ENCODE measurements at regions not wholly inside any gene's neighbourhood (a gene's known extent, or its start where the extent isn't known, plus 50 kb on each side); places are given as distances from the start of the nearest gene placed in this dataset.

DNA sequence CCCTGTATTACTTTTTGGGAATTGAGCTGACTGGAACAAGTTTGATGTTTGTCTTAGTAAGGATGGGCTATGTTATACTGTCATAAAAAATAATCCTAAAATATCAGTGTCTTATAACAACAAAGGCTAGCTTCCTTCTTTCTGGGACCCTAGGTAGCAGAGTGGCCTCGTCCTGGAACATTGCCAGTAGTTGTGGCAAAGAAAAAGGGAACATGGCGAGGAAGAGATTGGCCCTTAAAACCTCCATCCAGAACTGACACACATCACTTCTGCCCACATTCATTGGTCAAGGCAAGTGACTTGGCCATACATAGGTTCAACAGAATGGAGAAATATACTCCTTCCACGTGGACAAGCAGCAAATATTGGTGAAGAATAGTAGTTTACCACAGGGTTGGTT lies 287.9 kb downstream of the PPP1R2C start:
- no peaks in the 10 kb centered on the region for H3K4me1 ChIP-seq (ENCODE audit: control insufficient read depth, insufficient read depth, low read length)
- H3K4me3 ChIP-seq (ENCODE audit: low read depth, low read length) = no peak overlapping the region
- H3K9ac ChIP-seq (ENCODE audit: low read depth, low read length) = no peak overlapping the region
- no peaks in the 10 kb centered on the region for H3K9me3 ChIP-seq (ENCODE audit: control insufficient read depth, insufficient read depth, low read length)
- no peaks in the 10 kb centered on the region for H3K36me3 ChIP-seq (ENCODE audit: control insufficient read depth, insufficient read depth, low read length)
- H3K27me3 ChIP-seq (ENCODE audit: control insufficient read depth, insufficient read depth, low read length) = no peaks in the 10 kb centered on the region
- H3K27ac ChIP-seq (ENCODE audit: low read depth, low read length) = no peak overlapping the region

DNA sequence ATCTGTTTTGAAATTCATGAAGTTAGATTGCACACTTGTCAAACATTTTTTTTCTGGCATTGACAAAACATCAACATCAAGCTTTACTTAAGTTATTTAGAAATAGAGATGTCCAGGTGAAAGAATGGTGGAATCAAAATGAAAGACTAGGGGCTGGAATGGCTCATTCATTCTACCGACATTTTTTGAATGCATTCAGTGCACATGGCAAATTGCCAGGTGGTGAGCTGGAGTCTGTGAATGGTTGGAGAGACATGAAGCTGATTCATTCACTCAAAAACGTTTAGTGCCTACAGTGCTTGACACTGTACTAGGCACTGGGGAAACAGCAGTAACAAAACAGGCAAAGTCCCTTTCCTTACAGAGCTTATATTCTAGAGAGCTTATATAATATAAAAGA lies 292.4 kb downstream of the PPP1R2C start:
- no peak overlapping the region for H3K27ac ChIP-seq (ENCODE audit: low read depth, low read length)
- no peaks in the 10 kb centered on the region for H3K36me3 ChIP-seq (ENCODE audit: control insufficient read depth, insufficient read depth, low read length)
- no peaks in the 10 kb centered on the region; the same call in 1 of the 2 replicates for H3K27me3 ChIP-seq (ENCODE audit: control insufficient read depth, insufficient read depth, low read length)
- no peaks in the 10 kb centered on the region for H3K4me1 ChIP-seq (ENCODE audit: control insufficient read depth, insufficient read depth, low read length)
- no peak overlapping the region for H3K4me3 ChIP-seq (ENCODE audit: low read depth, low read length)
- H3K9me3 ChIP-seq (ENCODE audit: control insufficient read depth, insufficient read depth, low read length) = no peaks in the 10 kb centered on the region
- no peak overlapping the region for H3K9ac ChIP-seq (ENCODE audit: low read depth, low read length)

DNA sequence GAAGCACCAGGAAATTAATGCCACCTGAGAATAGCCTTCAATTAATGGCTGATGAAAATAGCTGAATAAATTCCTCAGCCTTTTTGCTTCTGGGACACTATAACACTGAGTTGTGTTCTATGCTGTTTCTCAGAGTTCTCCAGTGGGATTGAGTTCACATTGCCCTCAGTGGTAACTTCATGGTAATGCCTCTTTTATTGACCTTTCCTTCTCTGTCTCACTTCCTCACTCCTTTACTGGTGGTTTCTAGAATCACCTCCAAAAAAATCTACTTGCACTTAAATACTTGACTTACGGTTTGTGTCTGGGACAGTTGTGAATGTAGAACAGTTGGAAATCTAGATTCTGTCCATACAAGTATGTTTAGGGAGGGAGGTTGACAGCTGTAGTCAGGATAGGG lies 293.7 kb downstream of the PPP1R2C start:
- Histone ChIP-seq H3K4me1 (ENCODE audit: control insufficient read depth, insufficient read depth, low read length) (no peaks in the 10 kb centered on the region), H3K27me3 (ENCODE audit: control insufficient read depth, insufficient read depth, low read length) (no peaks in the 10 kb centered on the region; the same call in 1 of the 2 replicates), H3K27ac (ENCODE audit: low read depth, low read length) (no peak overlapping the region)

DNA sequence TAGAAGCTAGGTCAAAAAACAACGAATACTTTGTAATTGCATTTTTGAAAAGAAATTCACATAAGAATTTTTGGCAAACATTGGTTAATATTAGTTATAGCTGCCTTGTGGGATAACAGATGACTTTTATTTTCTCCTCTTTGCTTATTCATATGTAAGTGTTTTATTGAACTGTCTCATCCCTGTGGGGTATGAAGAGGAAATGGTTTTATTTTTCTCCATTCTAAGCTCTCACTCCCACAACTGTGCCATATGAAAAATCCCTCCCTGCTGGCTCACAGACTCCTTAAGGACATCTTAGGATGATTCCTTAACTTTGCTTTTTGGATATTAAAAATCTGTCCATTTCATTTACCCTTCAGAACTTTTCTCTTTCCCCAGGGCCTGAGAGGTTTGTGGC lies 300.6 kb downstream of the PPP1R2C start:
- no peak overlapping the region for H3K4me3 ChIP-seq (ENCODE audit: low read depth, low read length)
- H3K36me3 ChIP-seq (ENCODE audit: control insufficient read depth, insufficient read depth, low read length) = no peaks in the 10 kb centered on the region
- no peak overlapping the region for H3K27ac ChIP-seq (ENCODE audit: low read depth, low read length)
- H3K4me1 ChIP-seq (ENCODE audit: control insufficient read depth, insufficient read depth, low read length) = no peaks in the 10 kb centered on the region
- H3K9ac ChIP-seq (ENCODE audit: low read depth, low read length) = no peak overlapping the region
- H3K9me3 ChIP-seq (ENCODE audit: control insufficient read depth, insufficient read depth, low read length) = peaks cover 14% of the 10 kb centered on the region
- no peaks in the 10 kb centered on the region; the same call in 1 of the 2 replicates for H3K27me3 ChIP-seq (ENCODE audit: control insufficient read depth, insufficient read depth, low read length)

More for the DNA sequence above, 293.7 kb downstream of the PPP1R2C start:
- no peaks in the 10 kb centered on the region for H3K36me3 ChIP-seq (ENCODE audit: control insufficient read depth, insufficient read depth, low read length)
- H3K9me3 ChIP-seq (ENCODE audit: control insufficient read depth, insufficient read depth, low read length) = no peaks in the 10 kb centered on the region
- H3K9ac ChIP-seq (ENCODE audit: low read depth, low read length) = no peak overlapping the region
- no peak overlapping the region for H3K4me3 ChIP-seq (ENCODE audit: low read depth, low read length)

DNA sequence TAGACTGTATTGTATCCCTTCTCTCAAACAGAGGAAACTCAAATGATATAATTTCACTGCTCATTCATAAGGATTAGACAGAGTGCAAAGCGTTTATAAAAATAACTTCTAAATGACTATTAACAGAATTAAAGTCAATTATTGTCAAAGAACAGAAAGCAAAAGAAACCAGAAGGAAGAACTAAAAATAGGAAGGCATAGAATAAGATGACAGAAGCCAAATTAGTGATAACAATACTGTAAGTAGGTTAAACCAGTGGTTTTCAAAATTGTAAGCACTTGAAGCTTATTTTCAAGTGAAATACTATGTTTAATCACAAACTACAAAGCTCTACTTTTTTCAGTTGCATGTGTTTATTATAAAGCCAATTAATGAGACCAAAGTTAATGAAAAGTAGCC lies 305.2 kb downstream of the PPP1R2C start:
- Histone ChIP-seq H3K36me3 (ENCODE audit: control insufficient read depth, insufficient read depth, low read length) (no peaks in the 10 kb centered on the region), H3K27ac (ENCODE audit: low read depth, low read length) (no peak overlapping the region), H3K9ac (ENCODE audit: low read depth, low read length) (no peak overlapping the region), H3K4me1 (ENCODE audit: control insufficient read depth, insufficient read depth, low read length) (peaks cover 4% of the 10 kb centered on the region; the same call in 1 of the 2 replicates), H3K4me3 (ENCODE audit: low read depth, low read length) (no peak overlapping the region), H3K27me3 (ENCODE audit: control insufficient read depth, insufficient read depth, low read length) (no peaks in the 10 kb centered on the region), H3K9me3 (ENCODE audit: control insufficient read depth, insufficient read depth, low read length) (peaks cover 14% of the 10 kb centered on the region)

DNA sequence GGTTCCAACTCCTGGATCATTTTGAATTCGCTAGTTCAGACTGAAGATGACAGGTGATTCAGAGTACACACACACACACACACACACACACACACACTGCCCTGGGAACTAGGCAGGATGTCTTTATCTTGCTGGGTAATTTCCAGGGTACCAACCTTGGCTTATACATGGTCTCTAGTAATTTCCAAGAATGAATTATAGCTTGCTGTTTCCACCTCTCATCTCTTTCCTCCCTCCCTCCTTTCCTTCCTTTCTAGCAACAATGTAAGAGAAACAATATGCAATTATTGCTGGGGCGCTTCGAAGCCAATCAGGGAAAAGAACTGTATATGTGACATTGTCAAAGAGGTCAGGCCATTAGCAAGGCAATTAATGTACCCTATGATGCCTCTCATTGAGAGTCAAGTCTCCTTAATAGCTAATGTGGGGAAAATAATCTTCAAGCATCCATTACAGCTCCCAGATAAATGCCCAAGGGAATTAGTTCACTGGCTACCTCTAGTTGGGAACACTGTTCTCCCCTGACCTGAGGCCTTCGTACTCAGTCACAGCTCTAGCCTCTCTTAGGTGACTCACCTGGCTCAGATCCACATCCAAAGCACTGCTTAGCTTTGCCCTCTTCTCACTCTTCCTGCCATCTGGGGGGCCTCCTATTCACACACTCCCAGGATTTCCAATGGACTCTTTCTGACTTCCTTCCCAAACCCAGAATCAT lies 311.5 kb downstream of the PPP1R2C start:
- Histone ChIP-seq H3K4me1 (ENCODE audit: control insufficient read depth, insufficient read depth, low read length) (peaks cover 8% of the 10 kb centered on the region; the same call in 1 of the 2 replicates), H3K36me3 (ENCODE audit: control insufficient read depth, insufficient read depth, low read length) (no peaks in the 10 kb centered on the region), H3K9me3 (ENCODE audit: control insufficient read depth, insufficient read depth, low read length) (no peaks in the 10 kb centered on the region), H3K27ac (ENCODE audit: low read depth, low read length) (no peak overlapping the region), H3K27me3 (ENCODE audit: control insufficient read depth, insufficient read depth, low read length) (no peaks in the 10 kb centered on the region), H3K4me3 (ENCODE audit: low read depth, low read length) (no peak overlapping the region), H3K9ac (ENCODE audit: low read depth, low read length) (no peak overlapping the region)

DNA sequence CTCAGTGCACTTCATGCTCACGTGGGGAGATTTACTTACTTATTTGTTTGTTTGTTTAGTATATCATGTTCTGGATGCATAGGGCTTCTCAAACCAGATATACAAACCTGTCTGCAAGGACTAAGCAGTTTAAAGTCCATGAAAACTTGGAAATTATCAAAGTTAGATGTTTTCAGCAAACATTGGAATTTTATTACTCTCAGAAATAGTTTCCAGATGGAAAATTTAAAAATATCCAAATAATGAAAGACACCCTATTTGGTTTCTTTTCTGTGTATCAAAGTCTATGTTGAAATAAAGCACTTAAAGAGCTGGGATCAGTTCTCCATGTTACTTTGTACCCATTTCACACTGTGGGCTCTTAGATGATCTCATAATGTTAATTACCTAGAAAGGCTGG lies 312.1 kb downstream of the PPP1R2C start:
- Histone ChIP-seq H3K36me3 (ENCODE audit: control insufficient read depth, insufficient read depth, low read length) (no peaks in the 10 kb centered on the region), H3K27me3 (ENCODE audit: control insufficient read depth, insufficient read depth, low read length) (no peaks in the 10 kb centered on the region), H3K4me1 (ENCODE audit: control insufficient read depth, insufficient read depth, low read length) (peaks cover 8% of the 10 kb centered on the region; the same call in 1 of the 2 replicates), H3K27ac (ENCODE audit: low read depth, low read length) (no peak overlapping the region), H3K4me3 (ENCODE audit: low read depth, low read length) (no peak overlapping the region), H3K9me3 (ENCODE audit: control insufficient read depth, insufficient read depth, low read length) (no peaks in the 10 kb centered on the region), H3K9ac (ENCODE audit: low read depth, low read length) (no peak overlapping the region)

DNA sequence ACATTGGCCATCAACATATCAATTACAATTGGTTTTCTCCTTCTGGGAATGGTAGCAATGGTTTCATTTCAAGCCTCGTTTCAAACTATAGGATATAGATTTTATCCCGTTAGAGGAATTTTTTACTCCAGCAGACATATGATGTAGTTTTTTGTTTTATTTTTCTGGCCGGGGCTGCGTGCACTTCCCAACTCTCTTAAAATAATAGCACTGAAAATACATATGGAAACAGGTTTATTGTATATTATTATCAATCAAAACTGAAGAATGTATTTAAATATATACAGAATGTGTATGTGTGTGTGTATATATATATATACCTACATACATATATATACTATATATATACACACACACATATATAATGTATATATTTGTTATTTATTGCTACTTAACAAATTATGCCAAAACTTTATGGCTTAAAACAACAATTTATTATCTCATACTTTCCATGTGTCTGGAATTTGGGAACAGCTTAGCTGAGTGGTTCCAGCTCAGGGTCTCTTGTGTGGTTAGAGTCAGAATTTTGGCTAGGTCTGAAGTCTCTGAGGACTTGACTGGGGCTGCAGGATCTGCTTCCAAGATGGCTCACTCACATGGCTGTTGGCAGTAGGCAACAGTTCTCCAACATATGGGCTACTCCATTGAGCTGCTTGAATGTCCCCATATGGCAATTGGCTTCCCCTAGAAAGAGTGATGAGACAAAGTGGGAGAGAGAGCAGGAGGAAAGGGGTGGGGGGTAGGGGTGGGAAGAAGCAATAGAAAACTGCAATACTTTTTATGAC lies 314.1 kb downstream of the PPP1R2C start:
- H3K36me3 ChIP-seq (ENCODE audit: control insufficient read depth, insufficient read depth, low read length) = no peaks in the 10 kb centered on the region

DNA sequence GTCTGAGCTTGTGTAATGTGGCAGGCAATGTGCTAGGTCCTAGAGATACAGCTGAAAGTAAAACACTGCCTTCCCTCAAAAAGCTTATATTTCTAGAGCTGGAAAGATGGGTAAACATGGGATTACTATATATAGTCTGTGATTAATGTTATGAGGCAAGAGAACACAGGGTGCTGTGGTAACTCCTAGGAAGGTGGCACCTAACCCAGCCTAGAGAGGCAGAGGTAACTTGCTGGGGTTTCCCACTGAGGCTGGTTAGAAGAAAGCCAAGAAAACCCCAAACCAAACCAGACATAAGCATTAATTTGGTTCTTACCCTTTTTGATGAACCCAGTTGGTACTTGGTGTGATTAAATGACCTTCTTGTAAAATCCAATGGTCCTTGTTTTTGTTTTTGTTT lies 315.0 kb downstream of the PPP1R2C start:
- Histone ChIP-seq H3K27ac (ENCODE audit: low read depth, low read length) (no peak overlapping the region), H3K9ac (ENCODE audit: low read depth, low read length) (no peak overlapping the region), H3K4me3 (ENCODE audit: low read depth, low read length) (no peak overlapping the region), H3K9me3 (ENCODE audit: control insufficient read depth, insufficient read depth, low read length) (no peaks in the 10 kb centered on the region), H3K27me3 (ENCODE audit: control insufficient read depth, insufficient read depth, low read length) (no peaks in the 10 kb centered on the region), H3K4me1 (ENCODE audit: control insufficient read depth, insufficient read depth, low read length) (peaks cover 4% of the 10 kb centered on the region; the same call in 1 of the 2 replicates), H3K36me3 (ENCODE audit: control insufficient read depth, insufficient read depth, low read length) (no peaks in the 10 kb centered on the region)

More for the DNA sequence above, 314.1 kb downstream of the PPP1R2C start:
- Histone ChIP-seq H3K9ac (ENCODE audit: low read depth, low read length) (no peak overlapping the region), H3K4me1 (ENCODE audit: control insufficient read depth, insufficient read depth, low read length) (peaks cover 8% of the 10 kb centered on the region; the same call in 1 of the 2 replicates), H3K4me3 (ENCODE audit: low read depth, low read length) (no peak overlapping the region), H3K27ac (ENCODE audit: low read depth, low read length) (no peak overlapping the region), H3K9me3 (ENCODE audit: control insufficient read depth, insufficient read depth, low read length) (no peaks in the 10 kb centered on the region), H3K27me3 (ENCODE audit: control insufficient read depth, insufficient read depth, low read length) (no peaks in the 10 kb centered on the region)

DNA sequence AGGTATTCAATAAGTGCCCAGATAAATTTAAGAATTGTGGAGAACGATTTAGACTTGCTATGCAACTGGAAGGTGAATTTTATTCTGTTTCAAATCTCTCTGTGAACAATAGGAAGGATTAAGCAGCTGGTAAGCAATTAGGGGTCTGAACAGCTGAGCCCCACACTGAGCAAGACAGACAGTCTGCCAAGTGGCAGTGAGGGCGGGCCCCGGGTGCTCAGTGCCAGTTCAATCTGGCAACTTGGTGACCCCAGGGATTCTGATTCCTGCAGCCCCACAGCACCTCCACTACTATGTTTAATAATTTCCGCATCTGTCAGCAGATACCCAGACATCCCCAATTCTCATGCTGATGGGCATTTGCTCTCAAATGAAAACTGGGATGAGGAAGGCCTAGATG lies 317.3 kb downstream of the PPP1R2C start:
- H3K27ac ChIP-seq (ENCODE audit: low read depth, low read length) = no peak overlapping the region
- H3K36me3 ChIP-seq (ENCODE audit: control insufficient read depth, insufficient read depth, low read length) = no peaks in the 10 kb centered on the region
- no peaks in the 10 kb centered on the region for H3K4me1 ChIP-seq (ENCODE audit: control insufficient read depth, insufficient read depth, low read length)
- no peaks in the 10 kb centered on the region for H3K9me3 ChIP-seq (ENCODE audit: control insufficient read depth, insufficient read depth, low read length)
- H3K4me3 ChIP-seq (ENCODE audit: low read depth, low read length) = no peak overlapping the region
- H3K27me3 ChIP-seq (ENCODE audit: control insufficient read depth, insufficient read depth, low read length) = no peaks in the 10 kb centered on the region
- no peak overlapping the region for H3K9ac ChIP-seq (ENCODE audit: low read depth, low read length)

DNA sequence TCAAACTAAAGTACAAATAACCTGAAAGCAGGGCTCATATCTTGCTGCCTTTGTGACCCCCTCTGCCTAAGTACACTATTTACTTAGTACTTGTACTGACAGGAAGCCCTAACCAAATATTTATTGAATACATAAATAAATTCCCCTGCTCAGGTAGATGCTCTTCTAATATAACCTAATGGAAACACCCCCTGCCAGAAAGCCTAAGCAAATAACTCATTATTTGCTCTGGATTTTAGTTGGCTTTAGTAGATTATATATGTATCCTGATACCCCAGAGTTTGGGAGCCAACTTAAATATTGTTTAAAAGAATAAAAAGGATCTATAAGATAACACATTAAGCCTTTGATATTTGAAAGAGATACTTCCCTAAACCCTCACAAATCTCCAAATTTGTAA lies 318.2 kb downstream of the PPP1R2C start:
- Histone ChIP-seq H3K27me3 (ENCODE audit: control insufficient read depth, insufficient read depth, low read length) (no peaks in the 10 kb centered on the region), H3K9ac (ENCODE audit: low read depth, low read length) (no peak overlapping the region)

More for the DNA sequence above, 318.2 kb downstream of the PPP1R2C start:
- Histone ChIP-seq H3K4me1 (ENCODE audit: control insufficient read depth, insufficient read depth, low read length) (no peaks in the 10 kb centered on the region), H3K4me3 (ENCODE audit: low read depth, low read length) (no peak overlapping the region), H3K36me3 (ENCODE audit: control insufficient read depth, insufficient read depth, low read length) (no peaks in the 10 kb centered on the region), H3K9me3 (ENCODE audit: control insufficient read depth, insufficient read depth, low read length) (no peaks in the 10 kb centered on the region), H3K27ac (ENCODE audit: low read depth, low read length) (no peak overlapping the region)
